Left hindlimb (tissue), 1 donor: ENCODE measurements at regions not wholly inside any gene's neighbourhood (a gene's known extent, or its start where the extent isn't known, plus 50 kb on each side); places are given as distances from the start of the nearest gene placed in this dataset.

Source experiments
- DNase-seq: peaks from one replicate; pipeline ENCODE4 v3.0.0-alpha.2; 2018

- no peak for DNase-seq
Measured at GRCh38 chr6:1081551-1082284, 230.2 kb upstream of the FOXQ1 start.

GRCh38 chr6:1080453-1081337, 231.2 kb upstream of the FOXQ1 start:
- DNase-seq = no peak

DNA sequence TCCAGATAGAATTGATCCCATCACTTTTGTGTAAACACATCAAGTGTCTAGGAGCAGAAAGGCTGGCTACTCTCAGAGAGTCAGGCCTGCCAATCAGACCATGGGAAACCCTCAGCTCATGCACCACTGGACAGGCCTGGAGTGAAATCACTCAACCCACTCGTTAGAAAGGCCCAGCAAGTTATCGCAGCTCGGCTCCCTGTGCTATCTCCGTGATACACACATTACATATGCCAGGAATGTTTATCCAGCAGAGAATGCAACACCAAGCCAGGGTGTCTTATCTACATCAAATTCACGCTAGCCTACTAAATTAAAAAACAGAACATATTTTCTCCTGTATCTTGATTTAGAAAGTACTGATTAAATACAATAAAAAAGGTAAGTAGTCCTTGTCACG, 232.4 kb upstream of the FOXQ1 start:
- DNase-seq = no peak

GRCh38 chr6:1077478-1078416, 234.2 kb upstream of the FOXQ1 start:
- DNase-seq = no peak

- no peak for DNase-seq
Measured at GRCh38 chr6:1076531-1077459, 235.1 kb upstream of the FOXQ1 start.

DNA sequence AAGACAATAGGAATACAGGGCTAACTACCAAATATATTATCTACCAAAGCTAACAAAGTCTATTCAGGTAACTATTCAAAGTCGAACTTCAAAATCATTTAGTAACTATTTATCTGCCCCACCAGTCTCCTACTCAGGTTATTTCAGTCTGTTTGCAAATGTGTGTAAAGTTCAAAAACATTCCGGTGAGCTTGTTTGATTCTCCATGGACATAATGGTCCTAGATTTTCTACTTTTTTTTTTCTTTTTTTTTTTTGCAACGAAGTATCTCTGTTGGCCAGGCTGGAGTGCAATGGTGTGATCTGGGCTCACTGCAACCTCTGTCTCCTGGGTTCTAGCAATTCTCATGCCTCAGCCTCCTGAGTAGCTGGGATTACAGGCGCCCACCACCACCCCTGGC, 236.0 kb upstream of the FOXQ1 start:
- DNase-seq = no peak

GRCh38 chr6:1075444-1075843, 236.5 kb upstream of the FOXQ1 start:
- no peak for DNase-seq

DNA sequence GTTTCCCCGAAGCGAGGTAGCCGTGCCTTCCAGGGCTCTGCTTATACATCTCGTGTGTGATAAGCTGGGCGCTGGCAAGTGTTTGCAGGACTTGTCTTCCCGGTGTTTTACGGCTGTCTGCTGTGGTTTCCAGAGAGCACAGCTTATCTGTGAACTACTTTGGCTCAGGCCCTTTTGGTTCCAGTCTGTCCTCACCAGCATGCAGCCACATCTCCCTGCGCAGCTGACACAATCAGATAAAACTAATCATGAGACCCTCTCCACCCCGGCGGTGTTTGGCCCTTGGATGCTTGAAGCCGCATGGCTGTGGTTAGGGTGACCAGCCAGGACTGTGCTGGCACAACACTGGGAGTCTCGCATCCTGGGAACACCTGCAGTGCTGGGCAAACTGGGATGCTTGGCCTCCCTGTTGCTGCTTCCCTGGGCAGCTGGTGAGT, 241.8 kb upstream of the FOXQ1 start:
- no peak for DNase-seq

DNA sequence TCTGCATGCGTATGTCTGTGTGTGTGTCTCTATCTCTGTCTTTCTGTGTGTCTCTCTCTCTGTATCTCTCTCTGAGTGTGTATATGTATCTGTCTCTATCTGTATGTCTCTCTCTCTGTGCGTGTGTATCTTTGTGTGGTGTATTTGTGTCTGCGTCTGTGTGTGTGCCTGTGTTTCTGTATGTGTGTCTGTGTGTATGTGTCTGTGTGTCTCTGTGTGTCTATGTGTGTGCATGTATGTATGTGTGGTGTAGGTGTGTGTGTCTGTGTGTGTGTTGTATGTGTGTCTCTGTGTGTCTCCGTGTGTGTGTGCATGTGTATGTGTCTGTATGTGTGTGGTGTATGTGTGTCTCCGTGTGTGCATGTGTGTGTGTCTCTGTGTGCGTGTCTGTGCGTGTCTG, 243.0 kb upstream of the FOXQ1 start:
- DNase-seq = no peak

DNA sequence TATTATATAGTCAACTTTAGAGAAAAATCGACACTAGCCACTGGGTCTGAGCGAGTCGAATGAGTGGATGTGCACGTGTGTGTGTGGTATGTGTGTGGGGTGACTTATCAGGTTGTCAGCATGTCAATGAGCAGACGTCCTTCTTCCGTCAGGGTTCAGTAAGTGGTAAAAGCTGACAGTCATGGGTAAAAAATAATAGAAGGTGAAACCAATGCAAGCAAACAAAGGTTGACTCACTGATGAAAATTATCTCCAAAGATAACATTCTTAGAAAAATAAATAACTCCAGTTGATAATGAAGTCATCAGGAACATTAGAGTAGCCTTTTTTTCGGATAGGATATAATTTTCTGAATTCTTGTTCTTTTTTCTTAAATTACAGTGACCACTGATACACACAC, 243.8 kb upstream of the FOXQ1 start:
- DNase-seq = no peak

DNA sequence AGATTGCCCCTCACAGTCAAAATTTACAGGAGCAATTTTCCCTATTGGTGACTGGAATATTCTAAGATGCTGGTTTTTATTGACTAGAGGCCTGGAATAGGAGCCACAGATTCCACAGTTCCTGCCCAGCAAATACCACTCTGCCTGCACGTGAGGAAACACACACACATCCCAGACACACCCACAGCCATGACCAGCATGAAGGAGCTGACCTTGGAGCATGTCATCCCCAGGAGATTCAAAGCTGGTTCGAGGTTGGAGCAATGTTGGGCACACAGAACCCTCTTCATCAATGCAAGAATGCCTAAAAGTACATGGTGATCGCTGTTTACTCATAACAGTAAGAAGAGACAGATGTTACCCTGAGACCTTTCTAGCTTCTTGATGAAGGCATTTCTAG, 244.6 kb upstream of the FOXQ1 start:
- DNase-seq = no peak

GRCh38 chr6:1066449-1067090, 245.3 kb upstream of the FOXQ1 start:
- DNase-seq = no peak

- no peak for DNase-seq
Measured at GRCh38 chr6:1065986-1066385, 245.9 kb upstream of the FOXQ1 start.

GRCh38 chr6:1063671-1064355, 248.1 kb upstream of the FOXQ1 start:
- no peak for DNase-seq

GRCh38 chr6:1062786-1063545, 248.9 kb upstream of the FOXQ1 start:
- no peak for DNase-seq

- no peak for DNase-seq
Measured at GRCh38 chr6:1059596-1059995, 252.3 kb upstream of the FOXQ1 start.

DNA sequence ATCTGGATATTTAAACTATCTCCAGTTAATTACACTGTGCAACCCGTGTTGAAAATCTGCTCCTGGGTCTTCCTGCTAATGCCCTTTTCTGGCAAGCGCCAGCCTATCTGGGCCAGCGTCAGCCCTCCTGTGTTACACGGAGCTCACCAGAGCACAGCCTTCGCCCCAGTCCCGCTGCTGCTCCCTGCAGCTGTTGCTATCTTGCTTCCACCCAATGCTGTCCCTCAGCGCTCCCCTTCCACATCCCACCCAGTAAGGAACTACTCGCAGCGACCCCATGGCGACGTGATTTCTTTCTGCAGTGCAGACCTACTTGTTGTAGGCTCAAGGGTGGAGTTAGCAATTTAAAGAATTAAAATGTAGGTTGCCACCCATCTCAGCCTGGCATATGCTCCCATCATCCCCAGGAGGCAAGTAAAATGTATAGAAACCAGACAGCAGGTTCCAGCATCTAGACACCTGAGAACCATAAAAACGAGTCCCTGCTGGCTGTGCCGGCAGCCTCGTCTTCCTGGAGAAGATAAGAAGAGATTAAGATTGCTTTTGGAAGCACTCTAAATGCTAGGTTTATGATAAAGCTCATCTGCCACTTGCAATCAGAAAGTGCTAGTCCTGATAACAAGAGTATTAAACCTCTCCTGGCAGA, 254.3 kb upstream of the FOXQ1 start:
- DNase-seq = no peak

DNA sequence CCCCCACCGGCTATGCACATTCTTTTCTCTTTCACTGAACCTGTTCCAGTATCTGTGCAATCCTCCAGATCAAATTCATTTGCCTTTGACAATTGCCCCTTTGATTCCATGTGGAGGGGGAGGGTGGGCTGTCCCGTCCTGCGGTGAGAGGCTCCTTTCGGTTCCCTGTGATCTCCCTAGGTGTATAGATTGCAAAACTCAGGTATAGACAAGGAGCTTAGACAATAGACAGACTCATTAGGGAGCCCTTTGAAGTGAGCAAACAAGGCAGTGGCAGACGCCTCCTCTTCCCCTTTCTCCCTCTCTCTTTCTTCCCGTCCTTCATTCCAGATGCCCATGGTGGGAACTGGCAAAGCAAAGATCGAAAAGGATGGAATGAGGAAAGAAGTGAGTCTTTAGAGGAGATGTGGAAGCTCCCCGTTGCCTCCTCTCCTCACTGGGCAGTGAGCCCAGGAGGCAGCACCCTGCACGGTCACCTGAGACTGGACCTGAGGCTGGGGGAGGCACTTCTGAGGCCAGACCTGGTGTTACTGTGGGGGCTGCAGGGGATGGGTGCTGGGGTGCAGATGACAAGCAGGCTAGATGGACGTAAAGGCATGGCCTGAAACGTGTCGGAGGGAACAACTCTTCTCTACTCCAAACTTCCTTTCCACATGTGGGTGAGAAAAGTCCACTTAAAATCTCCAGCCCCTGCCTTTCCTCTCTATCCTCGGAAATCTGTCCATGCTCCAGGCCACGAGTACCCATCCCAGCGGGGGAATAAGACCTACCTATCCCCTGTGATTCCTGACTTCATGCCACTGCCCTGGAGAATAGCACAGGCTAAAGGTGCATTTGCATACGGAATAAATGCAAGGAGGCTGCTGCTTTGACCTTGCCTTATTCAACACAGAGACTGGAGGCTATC, 256.6 kb upstream of the FOXQ1 start:
- DNase-seq = no peak
